ENCODE measurements at regions not wholly inside any gene's neighbourhood (a gene's known extent, or its start where the extent isn't known, plus 50 kb on each side); places are given as distances from the start of the nearest gene placed in this dataset.

- TF ChIP-seq CTCF (IDR thresholded peaks at IDR 0.05; ENCODE audit: low read length) (no peak), EZH2 (IDR thresholded peaks at IDR 0.05; ENCODE audit: borderline replicate concordance, low read length) (no peak)
Observed at GRCh38 chr4:123649645-123650391, 253.2 kb downstream of the SPRY1 start.
